HepG2 (cell line): ENCODE measurements at regions not wholly inside any gene's neighbourhood (a gene's known extent, or its start where the extent isn't known, plus 50 kb on each side); places are given as distances from the start of the nearest gene placed in this dataset.

ENCODE experiments used
- ATAC-seq: fragments of 200-7000 bp; cut with Tn5 transposase; 3 replicates; pipeline ENCODE4 v1.9.1; 2020; ENCODE audit warnings: mild to moderate bottlenecking, moderate library complexity
- BruUV-seq: library from RNA; stranded (reverse); fragments of 400-500 nt; replicated peaks from 2 replicates; lab custom pipeline; 2021; lab: Mats Ljungman, UMichigan
- CTCF ChIA-PET: fragments of 300-600 bp; formaldehyde crosslinking; extraction: SDS; loops from one replicate; lab custom pipeline; 2021; ENCODE audit warnings: low total read pairs, inconsistent platforms, low intra/inter-chr PET ratio; lab: Yijun Ruan, JAX
- POLR2A ChIA-PET: fragments of 350-600 bp; sonication (Branson Sonifier 250); formaldehyde crosslinking; loops from one replicate; lab custom pipeline; 2020; ENCODE audit warnings: antibody characterized with exemption, inconsistent platforms; lab: Yijun Ruan, JAX
- DNase-seq: peaks from one replicate; pipeline ENCODE4 v3.0.0-alpha.2; 2015; ENCODE audit warnings: low spot score
- FAIRE-seq: peaks from 3 replicates; lab custom pipeline; 2011; peaks lifted over from hg19 to GRCh38; lab: Jason Lieb, UNC
- H2AFZ ChIP-seq: one replicate; pipeline ENCODE4 v1.6.1; 2011; ENCODE audit warnings: low read length, inconsistent platforms
- H3K27ac ChIP-seq: fragments of 300-600 bp; 3 replicates; pipeline ENCODE4 v1.8.0; 2011; ENCODE audit warnings: mixed run types, mild to moderate bottlenecking, mixed read lengths, low read length, inconsistent platforms; ENCODE audit not compliant: insufficient read depth; ENCODE audit errors: extremely low read length
- H3K27me3 ChIP-seq, 2 experiments: fragments of 200-600 bp in 1 of 2; 2 replicates in 1 of 2; 3 replicates in 1 of 2; pipeline versions ENCODE4 v1.6.0 to v1.8.0; 2011; ENCODE audit warnings: low read length in 2 of 2, mild to moderate bottlenecking in 2 of 2, moderate library complexity in 2 of 2, inconsistent platforms in 1 of 2; ENCODE audit not compliant: insufficient read depth in 2 of 2, control insufficient read depth in 1 of 2
- H3K36me3 ChIP-seq, 2 experiments: fragments of 200-600 bp in 1 of 2; replicated peaks in 1 of 2; 2 replicates in 1 of 2; 3 replicates in 1 of 2; pipeline versions ENCODE4 v1.5.1 to v1.8.0; 2011; ENCODE audit warnings: low read length in 2 of 2, inconsistent platforms in 1 of 2; ENCODE audit not compliant: insufficient read depth in 2 of 2, control insufficient read depth in 1 of 2
- H3K4me1 ChIP-seq: 2 replicates; pipeline ENCODE4 v1.5.1; 2012; ENCODE audit warnings: low read length, inconsistent platforms; ENCODE audit not compliant: insufficient read depth
- H3K4me2 ChIP-seq: 2 replicates; pipeline ENCODE4 v1.6.0; 2011; ENCODE audit warnings: low read depth, low read length, inconsistent platforms
- H3K4me3 ChIP-seq, 3 experiments: fragments of 200-600 bp in 1 of 3; sonication (generic), shearing (Covaris generic) in 1 of 3; replicated peaks in 1 of 3; 2 replicates each; pipeline ENCODE4 v1.5.1; 2011 to 2016; ENCODE audit warnings: low read length in 3 of 3, inconsistent platforms in 2 of 3, low read depth in 2 of 3, mild to moderate bottlenecking in 2 of 3, control low read depth in 1 of 3, mixed read lengths in 1 of 3; ENCODE audit not compliant: insufficient read depth in 1 of 3
- H3K79me2 ChIP-seq: one replicate; pipeline ENCODE4 v1.6.1; 2011; ENCODE audit warnings: low read length, inconsistent platforms; ENCODE audit not compliant: insufficient read depth
- H3K9ac ChIP-seq: 2 replicates; pipeline ENCODE4 v1.6.0; 2011; ENCODE audit warnings: mild to moderate bottlenecking, low read depth, low read length, inconsistent platforms; ENCODE audit not compliant: insufficient read depth
- H3K9me3 ChIP-seq: 2 replicates; pipeline ENCODE4 v1.5.1; 2012; ENCODE audit warnings: mild to moderate bottlenecking, low read length
- H4K20me1 ChIP-seq: 2 replicates; pipeline ENCODE4 v1.6.0; 2011; ENCODE audit warnings: inconsistent platforms, mild to moderate bottlenecking, low read length, moderate library complexity; ENCODE audit not compliant: insufficient read depth
- KMT2A ChIP-seq: sonication (generic); formaldehyde crosslinking; IDR thresholded peaks from 2 replicates; pipeline ENCODE4 v1.4.0; 2020; ENCODE audit warnings: missing genetic modification reagents
- SMAD3 ChIP-seq: sonication (generic); formaldehyde crosslinking; IDR thresholded peaks from 2 replicates; pipeline ENCODE4 v1.4.0; 2020; ENCODE audit warnings: missing genetic modification reagents
- ZC3H13 ChIP-seq: sonication (generic); formaldehyde crosslinking; IDR thresholded peaks from 2 replicates; pipeline ENCODE4 v1.8.1; 2023; ENCODE audit warnings: mild to moderate bottlenecking, missing genetic modification reagents, moderate library complexity
- ZNF430 ChIP-seq: sonication (generic); formaldehyde crosslinking; IDR thresholded peaks from 2 replicates; pipeline ENCODE4 v1.9.0; 2021; ENCODE audit warnings: mild to moderate bottlenecking, missing genetic modification reagents
- WGBS: methylation state at CpG from one replicate; pipeline ENCODE4 v1.1.6; 2017; ENCODE audit warnings: low lambda C conversion rate; 5-methylcytosine and 5-hydroxymethylcytosine counted together
- in situ Hi-C: cut with HindIII; loops from 2 replicates; pipeline ENCODE4 v1.10.0; 2017; ENCODE audit warnings: low pct_unique_long_range_greater_than_20kb; ENCODE audit not compliant: extremely low pct_ligation_motif_present
- intact Hi-C: fragments of 100-400 bp; cut with micrococcal nuclease; formaldehyde crosslinking; loops from one replicate; pipeline ENCODE4 v1.10.0; 2022; ENCODE audit not compliant: unreplicated experiment
- TF ChIP-seq, protein P1 (sequence below): sonication (generic); formaldehyde crosslinking; IDR thresholded peaks from 2 replicates; pipeline ENCODE4 v1.4.0; 2020; ENCODE audit warnings: mild to moderate bottlenecking, missing genetic modification reagents, borderline replicate concordance

DNA sequence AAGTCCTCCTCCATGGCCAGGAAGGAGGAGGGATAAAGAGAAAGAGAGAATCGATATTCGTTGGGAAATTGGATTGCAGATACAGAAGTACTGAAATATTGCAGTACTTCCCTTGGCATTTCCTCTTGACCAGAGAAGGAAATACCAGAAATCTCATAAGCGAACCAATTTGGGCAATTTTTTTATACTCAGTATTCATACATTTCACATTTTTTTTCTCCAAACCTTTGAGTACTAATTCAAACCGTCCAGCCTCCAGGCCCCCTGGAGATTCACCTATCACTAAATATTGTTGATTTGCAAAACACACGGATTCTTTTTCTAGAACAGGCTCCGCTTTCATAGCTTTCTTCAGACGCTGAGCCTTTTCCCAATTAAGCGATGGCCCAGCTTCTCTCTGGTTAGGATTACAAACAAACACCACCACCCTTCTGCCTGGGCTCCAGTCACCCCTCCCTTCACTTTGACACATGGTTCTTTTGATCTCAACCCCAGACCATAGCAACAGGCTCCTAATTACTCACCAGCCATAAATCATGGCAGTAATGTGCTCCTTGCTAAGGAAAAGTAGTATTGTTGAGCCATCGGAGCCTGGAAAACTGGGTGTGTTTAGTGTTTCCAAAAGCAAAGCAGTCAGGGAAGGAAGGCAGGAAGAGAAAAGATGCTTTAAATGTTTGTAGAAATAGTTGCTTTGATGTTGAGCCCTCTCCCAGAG is 138.4 kb upstream of the CCDC68 start:
- no peak for FAIRE-seq
- Histone ChIP-seq H2AFZ (no peak overlapping the region), H3K4me3 (no peak overlapping the region), H3K9me3 (no peaks in the 10 kb centered on the region), H3K36me3 (no peaks in the 10 kb centered on the region), H4K20me1 (no peaks in the 10 kb centered on the region), H3K79me2 (no peaks in the 10 kb centered on the region), H3K27me3 (no peaks in the 10 kb centered on the region), H3K4me1 (peaks cover 8% of the 10 kb centered on the region), H3K27ac (no peak overlapping the region), H3K9ac (no peak overlapping the region), H3K4me2 (no peak overlapping the region)
- ChIA-PET POLR2A (no interaction called here), CTCF (no interaction called here)
- in situ Hi-C loops (no loop called here), intact Hi-C loops (no loop called here)
- DNase-seq: no peak
- BruUV-seq: no TSS peak
- no peak for TF ChIP-seq KMT2A (CRISPR knock-in tag)
- TF ChIP-seq ZC3H13 (CRISPR knock-in tag): no peak
- no peak for TF ChIP-seq ZNF430 (CRISPR knock-in tag)
- TF ChIP-seq SMAD3 (CRISPR knock-in tag): no peak
- TF ChIP-seq, protein P1, sequence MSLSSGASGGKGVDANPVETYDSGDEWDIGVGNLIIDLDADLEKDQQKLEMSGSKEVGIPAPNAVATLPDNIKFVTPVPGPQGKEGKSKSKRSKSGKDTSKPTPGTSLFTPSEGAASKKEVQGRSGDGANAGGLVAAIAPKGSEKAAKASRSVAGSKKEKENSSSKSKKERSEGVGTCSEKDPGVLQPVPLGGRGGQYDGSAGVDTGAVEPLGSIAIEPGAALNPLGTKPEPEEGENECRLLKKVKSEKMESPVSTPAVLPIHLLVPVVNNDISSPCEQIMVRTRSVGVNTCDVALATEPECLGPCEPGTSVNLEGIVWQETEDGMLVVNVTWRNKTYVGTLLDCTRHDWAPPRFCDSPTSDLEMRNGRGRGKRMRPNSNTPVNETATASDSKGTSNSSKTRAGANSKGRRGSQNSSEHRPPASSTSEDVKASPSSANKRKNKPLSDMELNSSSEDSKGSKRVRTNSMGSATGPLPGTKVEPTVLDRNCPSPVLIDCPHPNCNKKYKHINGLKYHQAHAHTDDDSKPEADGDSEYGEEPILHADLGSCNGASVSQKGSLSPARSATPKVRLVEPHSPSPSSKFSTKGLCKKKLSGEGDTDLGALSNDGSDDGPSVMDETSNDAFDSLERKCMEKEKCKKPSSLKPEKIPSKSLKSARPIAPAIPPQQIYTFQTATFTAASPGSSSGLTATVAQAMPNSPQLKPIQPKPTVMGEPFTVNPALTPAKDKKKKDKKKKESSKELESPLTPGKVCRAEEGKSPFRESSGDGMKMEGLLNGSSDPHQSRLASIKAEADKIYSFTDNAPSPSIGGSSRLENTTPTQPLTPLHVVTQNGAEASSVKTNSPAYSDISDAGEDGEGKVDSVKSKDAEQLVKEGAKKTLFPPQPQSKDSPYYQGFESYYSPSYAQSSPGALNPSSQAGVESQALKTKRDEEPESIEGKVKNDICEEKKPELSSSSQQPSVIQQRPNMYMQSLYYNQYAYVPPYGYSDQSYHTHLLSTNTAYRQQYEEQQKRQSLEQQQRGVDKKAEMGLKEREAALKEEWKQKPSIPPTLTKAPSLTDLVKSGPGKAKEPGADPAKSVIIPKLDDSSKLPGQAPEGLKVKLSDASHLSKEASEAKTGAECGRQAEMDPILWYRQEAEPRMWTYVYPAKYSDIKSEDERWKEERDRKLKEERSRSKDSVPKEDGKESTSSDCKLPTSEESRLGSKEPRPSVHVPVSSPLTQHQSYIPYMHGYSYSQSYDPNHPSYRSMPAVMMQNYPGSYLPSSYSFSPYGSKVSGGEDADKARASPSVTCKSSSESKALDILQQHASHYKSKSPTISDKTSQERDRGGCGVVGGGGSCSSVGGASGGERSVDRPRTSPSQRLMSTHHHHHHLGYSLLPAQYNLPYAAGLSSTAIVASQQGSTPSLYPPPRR (CRISPR knock-in tag): no peak
- no peak for ATAC-seq
- WGBS: 68% methylated on average over 9 of the region's 9 CpGs
